Erythroblast (primary cell): ENCODE measurements at regions not wholly inside any gene's neighbourhood (a gene's known extent, or its start where the extent isn't known, plus 50 kb on each side); places are given as distances from the start of the nearest gene placed in this dataset.

Source experiments
- GATA1 ChIP-seq: IDR thresholded peaks from 2 replicates; pipeline ENCODE4 v1.6.1; 2011; ENCODE audit warnings: low read depth, mild to moderate bottlenecking, control low read depth, low read length, moderate library complexity
- POLR2A ChIP-seq: IDR thresholded peaks from 2 replicates; pipeline ENCODE4 v1.6.1; 2011; ENCODE audit warnings: mild to moderate bottlenecking, low read length

GRCh38 chr10:78948621-78949030, 120.1 kb upstream of the ZMIZ1 start:
- TF ChIP-seq POLR2A (no peak), GATA1 (no peak)
